Kidney (tissue), 13 donors: ENCODE measurements at regions not wholly inside any gene's neighbourhood (a gene's known extent, or its start where the extent isn't known, plus 50 kb on each side); places are given as distances from the start of the nearest gene placed in this dataset.

Experiments
- DNase-seq, 5 donors: peaks; one replicate each; pipeline ENCODE4 v3.0.0-alpha.2; 2013 to 2020
- FAIRE-seq: peaks from 2 replicates; lab custom pipeline; 2012; peaks lifted over from hg19 to GRCh38; lab: Jason Lieb, UNC
- H3K27ac ChIP-seq, 2 donors: one replicate each; pipeline ENCODE4 v1.7.0; 2013; ENCODE audit warnings: low read depth in 2 of 2, low read length in 2 of 2, inconsistent platforms in 1 of 2
- H3K27me3 ChIP-seq: one replicate; pipeline ENCODE4 v1.7.1; 2013; ENCODE audit warnings: low read length, inconsistent platforms; ENCODE audit not compliant: control insufficient read depth, insufficient read depth
- H3K36me3 ChIP-seq, 3 donors: one replicate each; pipeline versions ENCODE4 v1.7.0 to v1.7.1; 2013; ENCODE audit warnings: low read length in 3 of 3, control low read depth in 1 of 3, inconsistent platforms in 1 of 3; ENCODE audit not compliant: insufficient read depth in 3 of 3, control insufficient read depth in 2 of 3
- H3K4me1 ChIP-seq, 3 donors: one replicate each; pipeline versions ENCODE4 v1.7.0 to v1.7.1; 2013; ENCODE audit warnings: low read length in 3 of 3, inconsistent platforms in 1 of 3, low read depth in 1 of 3; ENCODE audit not compliant: control insufficient read depth in 2 of 3, insufficient read depth in 2 of 3
- H3K4me3 ChIP-seq, 3 donors: one replicate each; pipeline versions ENCODE4 v1.7.0 to v1.8.1; 2013; ENCODE audit warnings: low read length in 3 of 3, control low read depth in 1 of 3, inconsistent platforms in 1 of 3
- H3K9ac ChIP-seq, 3 donors: one replicate each; pipeline versions ENCODE4 v1.7.0 to v1.7.1; 2013; ENCODE audit warnings: low read length in 3 of 3, control low read depth in 1 of 3, inconsistent platforms in 1 of 3
- H3K9me3 ChIP-seq, 3 donors: one replicate each; pipeline versions ENCODE4 v1.7.0 to v1.7.1; 2013; ENCODE audit warnings: low read length in 3 of 3, control low read depth in 1 of 3, inconsistent platforms in 1 of 3; ENCODE audit not compliant: control insufficient read depth in 2 of 3, insufficient read depth in 1 of 3
- CTCF ChIP-seq: IDR thresholded peaks from 3 replicates; pipeline ENCODE4 v1.5.1; 2012; ENCODE audit warnings: mild to moderate bottlenecking, moderate library complexity, borderline replicate concordance; ENCODE audit not compliant: insufficient read depth; ENCODE audit errors: extremely low read depth
- intact Hi-C: fragments of 100-400 bp; cut with DNase I; formaldehyde crosslinking; loops from one replicate; pipeline ENCODE4 v1.11.1; 2022
- donor health status: control.
- donor health status: control.
- donor health status: control.
- donor health status: control.
- donor health status: control.
- donor health status: DM: yes; HTN: yes; CAD: no.
- donor health status: Normal renal cell carcinoma (clear cell type).

GRCh38 chr20:62560162-62560561 is 82.1 kb upstream of the SLCO4A1 start:
- DNase-seq: no peak
- Histone ChIP-seq H3K27me3 (no peaks in the 10 kb centered on the region), H3K9ac (no peak overlapping the region), H3K27ac (no peak overlapping the region), H3K9me3 (no peaks in the 10 kb centered on the region), H3K4me1 (no peaks in the 10 kb centered on the region), H3K36me3 (no peaks in the 10 kb centered on the region), H3K4me3 (no peak overlapping the region)
- intact Hi-C loops: no loop called here
- no peak for FAIRE-seq
- no peak for TF ChIP-seq CTCF

GRCh38 chr20:62561182-62561581 is 81.1 kb upstream of the SLCO4A1 start:
- no peak for FAIRE-seq
- no peaks in the 10 kb centered on the region for H3K9me3 ChIP-seq
- H3K4me1 ChIP-seq: no peaks in the 10 kb centered on the region
- no peak for DNase-seq
- no peak for TF ChIP-seq CTCF
- H3K9ac ChIP-seq: no peak overlapping the region
- intact Hi-C loops: no loop called here
- H3K36me3 ChIP-seq: no peaks in the 10 kb centered on the region
- H3K27me3 ChIP-seq: no peaks in the 10 kb centered on the region
- no peak overlapping the region for H3K4me3 ChIP-seq
- H3K27ac ChIP-seq: no peak overlapping the region

GRCh38 chr20:62561948-62562347 is 80.4 kb upstream of the SLCO4A1 start:
- H3K27ac ChIP-seq: no peak overlapping the region
- TF ChIP-seq CTCF: no peak
- FAIRE-seq: no peak
- DNase-seq: no peak
- no peaks in the 10 kb centered on the region for H3K36me3 ChIP-seq
- no peaks in the 10 kb centered on the region for H3K4me1 ChIP-seq
- intact Hi-C loops: no loop called here
- H3K9ac ChIP-seq: no peak overlapping the region
- no peak overlapping the region for H3K4me3 ChIP-seq
- no peaks in the 10 kb centered on the region for H3K27me3 ChIP-seq
- H3K9me3 ChIP-seq: no peaks in the 10 kb centered on the region

- TF ChIP-seq CTCF: no peak
- FAIRE-seq: no peak
- intact Hi-C loops: no loop called here
- no peaks in the 10 kb centered on the region for H3K27me3 ChIP-seq
- no peaks in the 10 kb centered on the region for H3K4me1 ChIP-seq
- DNase-seq: no peak
- no peaks in the 10 kb centered on the region for H3K36me3 ChIP-seq
- no peak overlapping the region for H3K27ac ChIP-seq
- H3K9me3 ChIP-seq: no peaks in the 10 kb centered on the region
- no peak overlapping the region for H3K9ac ChIP-seq
- H3K4me3 ChIP-seq: no peak overlapping the region
Observed at GRCh38 chr20:62562831-62563230, 79.5 kb upstream of the SLCO4A1 start.
